HG03558 (cell line): ENCODE measurements at regions not wholly inside any gene's neighbourhood (a gene's known extent, or its start where the extent isn't known, plus 50 kb on each side); places are given as distances from the start of the nearest gene placed in this dataset.

ENCODE experiments used
- ATAC-seq: cut with Tn5 transposase; IDR thresholded peaks from one replicate; pipeline ENCODE4 v1.9.1; 2021; ENCODE audit warnings: moderate number of reproducible peaks; ENCODE audit not compliant: unreplicated experiment; ENCODE audit errors: extremely low read depth

DNA sequence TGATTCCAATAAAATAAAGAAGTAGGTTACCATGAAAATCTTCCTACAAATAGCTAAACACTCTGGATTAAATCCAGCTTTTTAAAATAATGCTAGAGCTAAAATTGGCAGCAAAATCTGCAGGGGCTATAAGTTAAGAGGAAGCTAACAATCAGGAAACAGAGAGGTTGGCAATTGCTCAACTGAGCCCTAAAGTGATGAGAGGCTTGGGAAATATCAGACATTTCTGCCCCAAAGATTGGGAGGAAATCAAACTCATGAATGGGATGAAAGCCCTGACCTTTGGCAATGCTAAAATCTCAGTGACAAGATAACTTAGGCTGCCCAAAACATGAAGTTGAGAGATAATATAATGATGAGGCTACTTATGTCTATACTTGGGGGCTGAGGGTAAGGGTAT lies 1437.9 kb downstream of the EFNB2 start:
- ATAC-seq: no peak

- no peak for ATAC-seq
Observed at GRCh38 chr13:105089858-105090643, 1445.4 kb downstream of the EFNB2 start.

GRCh38 chr13:105087945-105088344 lies 1447.5 kb downstream of the EFNB2 start:
- no peak for ATAC-seq

- ATAC-seq: no peak
Observed at GRCh38 chr13:105084931-105085330, 1450.5 kb downstream of the EFNB2 start.

GRCh38 chr13:105083992-105084391 lies 1451.5 kb downstream of the EFNB2 start:
- ATAC-seq: no peak

DNA sequence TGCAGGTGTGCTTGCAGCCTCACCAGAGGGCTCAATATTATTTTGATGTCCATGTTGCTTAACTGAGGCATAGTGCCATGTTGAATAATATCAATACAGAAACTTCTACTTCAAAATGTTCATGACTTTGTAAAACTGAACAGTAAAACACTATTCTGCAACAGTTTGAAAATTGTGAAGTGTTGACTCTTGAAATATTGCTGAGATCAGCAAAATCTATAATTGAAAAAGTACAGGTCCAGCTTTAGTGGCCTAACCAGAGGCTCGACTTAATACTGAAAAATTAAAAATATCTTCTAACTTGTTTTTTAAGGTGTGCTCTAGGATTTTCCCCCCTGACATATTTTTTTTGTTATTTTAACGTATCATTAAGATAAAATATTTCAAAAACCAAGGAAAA lies 1460.7 kb downstream of the EFNB2 start:
- no peak for ATAC-seq

DNA sequence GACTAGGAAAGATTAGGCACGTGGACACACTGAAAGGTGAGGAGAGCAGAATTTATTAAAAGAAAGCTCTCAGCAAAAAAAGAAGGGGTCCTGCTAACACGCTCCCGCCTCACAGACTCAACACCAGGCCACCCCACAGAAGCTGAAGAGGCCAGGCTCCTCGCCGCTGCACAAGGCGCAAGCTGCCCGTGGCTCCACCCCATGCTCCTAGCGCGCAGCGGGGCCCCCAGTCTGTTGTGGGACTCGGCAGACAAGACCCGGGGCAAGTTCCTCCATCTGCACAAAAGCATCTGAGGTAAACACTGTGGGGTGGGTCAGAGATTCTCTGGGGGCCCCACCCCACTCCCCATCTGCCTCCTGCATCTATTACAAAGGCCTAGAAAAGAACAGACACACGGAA lies 1462.4 kb downstream of the EFNB2 start:
- ATAC-seq: no peak

DNA sequence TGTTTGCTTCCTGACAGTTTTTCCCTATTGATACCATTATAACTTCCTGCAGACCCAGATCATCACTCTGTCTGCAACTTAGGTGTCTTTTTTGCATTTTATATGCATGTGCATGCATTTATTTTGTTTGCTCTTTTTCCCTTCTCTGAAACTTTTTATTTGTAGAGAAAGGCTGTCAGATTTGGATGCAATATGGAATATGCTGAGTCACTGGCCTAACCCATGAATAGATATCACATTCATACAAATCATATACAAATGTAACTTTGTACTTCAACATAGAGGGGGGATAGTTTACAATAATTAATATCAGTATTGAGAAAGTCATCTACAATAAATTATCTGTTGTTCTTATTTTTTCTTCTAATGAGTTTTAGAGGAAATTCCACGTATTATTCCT lies 1465.0 kb downstream of the EFNB2 start:
- no peak for ATAC-seq

DNA sequence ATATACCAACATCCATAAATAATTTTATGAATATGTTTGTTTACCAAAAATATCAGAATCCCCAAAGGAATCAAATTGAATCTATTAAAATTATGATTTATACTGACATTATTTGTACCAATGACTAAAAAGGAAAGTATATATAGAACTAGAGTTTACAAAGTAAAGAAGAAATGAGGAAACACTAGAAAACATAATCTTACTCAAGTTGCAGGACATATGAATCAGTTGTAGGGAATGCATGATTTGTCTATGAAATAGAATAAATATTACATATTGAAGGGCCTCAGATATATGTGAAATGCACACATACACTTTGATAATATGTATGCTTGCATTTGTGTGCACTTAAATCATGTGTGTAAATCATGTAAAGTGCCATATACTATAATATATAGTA lies 1466.4 kb downstream of the EFNB2 start:
- ATAC-seq: no peak

DNA sequence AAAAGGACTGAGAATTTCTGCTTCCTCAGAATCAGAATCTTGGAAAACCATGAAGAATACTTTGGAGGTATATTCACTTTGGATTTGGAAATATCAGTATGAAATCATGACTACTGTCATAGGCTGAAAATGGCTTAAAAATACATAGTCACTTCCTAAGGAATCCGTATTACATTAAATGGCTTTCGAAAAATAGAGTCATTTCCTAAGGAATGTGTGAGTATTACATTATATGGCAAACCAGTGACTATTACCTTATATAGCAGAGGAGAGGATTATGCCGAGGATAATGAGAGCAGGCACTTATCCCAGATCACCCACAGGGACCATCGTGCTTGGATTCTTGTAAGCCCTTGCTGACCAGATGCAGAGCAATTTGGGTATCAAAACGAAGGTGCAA lies 1471.8 kb downstream of the EFNB2 start:
- ATAC-seq: no peak

GRCh38 chr13:105059786-105060185 lies 1475.7 kb downstream of the EFNB2 start:
- ATAC-seq: no peak

DNA sequence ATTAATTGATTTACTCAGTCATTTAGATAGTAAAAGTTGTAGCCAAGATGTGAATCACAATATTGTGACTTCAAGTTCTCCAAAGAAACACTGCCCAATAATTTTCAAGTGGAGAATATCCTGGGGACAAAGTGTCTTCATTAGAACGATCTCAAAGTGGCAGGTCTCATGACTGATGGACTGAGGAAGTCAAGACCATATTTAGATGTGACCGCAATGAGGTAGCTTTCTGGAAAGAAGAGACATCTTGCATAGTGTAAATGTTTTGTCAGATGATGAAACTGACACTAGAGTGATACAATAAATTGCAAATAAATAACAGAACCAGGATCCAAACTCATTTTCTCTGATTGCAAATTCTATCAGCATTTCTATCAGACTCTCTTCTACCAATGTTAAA lies 1476.9 kb downstream of the EFNB2 start:
- no peak for ATAC-seq

DNA sequence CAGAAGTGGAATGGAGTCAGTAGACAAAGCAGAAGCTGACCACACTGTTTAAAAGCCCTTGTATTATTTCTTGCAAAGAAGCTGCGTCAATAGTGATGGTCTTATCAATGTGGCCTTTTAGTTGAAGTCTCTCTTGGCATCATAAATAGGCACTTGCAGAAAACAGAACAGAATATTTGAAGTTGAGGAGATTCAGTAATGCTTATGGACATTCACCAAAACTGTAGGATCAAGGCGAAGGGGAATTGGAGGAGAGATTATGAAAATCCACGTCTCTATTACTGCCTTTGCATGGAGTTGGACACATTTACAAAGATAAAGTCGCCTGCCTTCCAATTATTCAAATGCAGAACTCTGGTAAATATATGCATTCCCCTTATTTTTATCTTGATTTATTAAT lies 1482.8 kb downstream of the EFNB2 start:
- no peak for ATAC-seq

DNA sequence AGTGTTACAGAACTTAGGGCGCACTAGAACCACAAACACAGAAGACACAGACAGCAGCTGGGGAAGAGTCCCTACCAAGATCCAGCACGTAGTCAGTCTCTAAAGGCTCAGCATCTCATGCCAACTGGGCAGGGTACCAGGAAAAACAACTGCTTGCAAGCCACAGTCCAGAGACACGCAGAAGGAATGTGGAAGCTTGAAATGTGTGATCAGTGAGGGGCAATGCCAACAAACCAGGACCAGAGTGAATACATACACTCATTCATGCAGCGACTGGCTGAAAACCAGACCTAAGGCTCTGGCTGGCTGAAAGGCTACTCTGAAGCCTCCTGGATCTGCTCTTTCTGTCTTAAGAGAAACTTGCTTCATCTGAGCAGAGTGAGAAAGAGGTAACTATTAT lies 1484.8 kb downstream of the EFNB2 start:
- ATAC-seq: no peak

GRCh38 chr13:105048677-105049076 lies 1486.8 kb downstream of the EFNB2 start:
- ATAC-seq: peak; percentile 89

DNA sequence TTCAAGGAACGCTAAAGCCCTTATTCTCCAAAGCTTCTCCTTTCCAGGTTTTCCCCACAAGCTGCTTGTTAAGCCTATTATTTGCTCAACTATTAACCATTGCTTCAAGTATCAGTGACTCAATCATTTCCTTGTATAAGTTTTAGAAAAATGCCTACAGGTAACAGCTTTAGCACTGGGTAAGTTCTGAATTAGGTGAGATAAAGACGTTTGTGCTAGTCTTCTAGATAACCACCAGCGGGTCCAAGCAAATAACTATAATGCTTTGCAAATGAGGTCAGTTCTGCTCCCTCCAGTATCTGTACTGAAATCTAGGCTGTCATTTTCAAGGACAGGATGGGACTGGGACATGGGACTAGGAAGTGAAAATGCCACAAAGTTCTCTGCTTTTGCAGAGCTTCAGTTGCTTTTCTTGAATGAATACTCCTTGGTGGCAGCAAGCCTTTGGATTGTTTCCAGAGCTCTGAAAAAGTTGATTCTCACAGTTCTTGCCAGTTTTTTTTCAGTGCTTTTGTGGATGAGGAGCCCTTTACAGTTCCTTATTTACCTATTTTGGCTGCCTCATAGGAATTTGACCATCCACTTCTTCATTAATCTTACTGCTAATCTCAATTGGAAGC lies 1487.7 kb downstream of the EFNB2 start:
- no peak for ATAC-seq

- no peak for ATAC-seq
Observed at GRCh38 chr13:105037110-105037509, 1498.4 kb downstream of the EFNB2 start.

DNA sequence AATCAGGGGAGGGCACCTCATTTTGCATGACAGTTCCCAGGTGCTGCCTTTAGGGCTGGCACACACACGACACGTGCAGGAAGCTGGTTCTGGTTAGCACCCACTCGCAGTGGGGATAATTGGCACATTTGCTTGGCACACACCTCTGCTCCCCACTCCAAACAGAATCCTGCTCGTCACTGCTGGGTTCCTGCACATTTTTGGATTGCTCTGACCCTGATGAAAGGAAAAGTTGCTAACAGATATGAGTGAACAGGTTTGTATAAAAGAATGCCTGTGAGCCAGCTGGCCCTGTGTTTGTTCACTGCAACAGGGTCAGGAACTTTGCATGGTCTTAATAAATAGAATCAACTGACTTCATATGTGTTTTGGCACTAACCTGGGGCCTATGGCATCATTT lies 1500.4 kb downstream of the EFNB2 start:
- no peak for ATAC-seq

- ATAC-seq: no peak
Observed at GRCh38 chr13:105033999-105034398, 1501.5 kb downstream of the EFNB2 start.

- no peak for ATAC-seq
Observed at GRCh38 chr13:105031306-105031705, 1504.2 kb downstream of the EFNB2 start.

DNA sequence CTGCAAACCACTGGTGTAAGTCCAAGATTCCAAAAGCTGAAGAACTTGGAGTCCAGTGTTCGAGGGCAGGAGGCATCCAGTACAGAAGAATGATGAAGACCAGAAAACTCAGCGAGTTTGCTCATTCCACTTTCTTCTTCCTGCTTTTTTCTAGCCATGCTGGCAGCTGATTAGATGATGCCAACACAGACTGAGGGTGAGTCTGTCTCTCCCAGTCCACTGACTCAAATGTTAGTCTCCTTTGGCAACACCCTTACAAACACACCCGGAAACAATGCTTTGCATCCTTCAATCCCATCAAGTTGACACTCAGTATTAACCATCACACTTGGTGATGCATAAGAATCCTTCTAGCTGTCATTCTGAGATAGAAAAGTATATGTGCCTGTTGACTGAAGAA lies 1504.6 kb downstream of the EFNB2 start:
- ATAC-seq: no peak

DNA sequence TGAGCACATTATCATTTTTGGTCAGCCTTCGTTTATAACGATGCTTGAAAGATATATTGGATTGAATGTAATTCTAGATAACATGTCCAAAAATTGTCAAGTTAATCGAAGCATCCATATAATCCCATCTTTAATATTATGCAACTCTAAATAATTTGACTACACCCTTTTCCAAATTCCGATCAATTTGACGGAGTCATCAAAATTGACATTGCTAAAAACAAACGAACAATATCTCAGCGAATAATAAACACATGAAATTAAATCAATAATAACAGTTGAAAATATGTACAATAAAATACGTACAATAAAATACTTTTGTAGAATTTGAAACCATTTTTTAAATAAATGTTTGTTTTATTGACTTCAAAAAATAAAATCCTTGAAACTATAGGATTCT lies 1516.4 kb downstream of the EFNB2 start:
- no peak for ATAC-seq
